ENCODE measurements at regions not wholly inside any gene's neighbourhood (a gene's known extent, or its start where the extent isn't known, plus 50 kb on each side); places are given as distances from the start of the nearest gene placed in this dataset.

- Histone ChIP-seq H3K4me1 (ENCODE audit: control insufficient read depth, insufficient read depth, low read length) (no peaks in the 10 kb centered on the region), H3K9me3 (ENCODE audit: control insufficient read depth, low read length) (no peaks in the 10 kb centered on the region), H3K9ac (ENCODE audit: extremely low read depth, low read length, poor library complexity, severe bottlenecking) (no peak overlapping the region), H3K36me3 (ENCODE audit: control insufficient read depth, insufficient read depth, low read length) (no peaks in the 10 kb centered on the region), H3K27me3 (ENCODE audit: control insufficient read depth, insufficient read depth, low read length, poor library complexity, severe bottlenecking) (peaks cover 100% of the 10 kb centered on the region), H3K4me3 (ENCODE audit: low read length) (peak overlapping the region; percentile 29), H3K27ac (ENCODE audit: low read depth, low read length) (no peak overlapping the region)
- peak; percentile 68 for DNase-seq
- Mint-ChIP-seq H3K4me1 (peaks cover 27% of the 10 kb centered on the region), H3K9me3 (no peaks in the 10 kb centered on the region), H3K27ac (no peak overlapping the region), H3K4me3 (peak overlapping the region; percentile 12), H3K36me3 (ENCODE audit: low read depth) (no peaks in the 10 kb centered on the region), H3K27me3 (ENCODE audit: insufficient read depth) (peaks cover 98% of the 10 kb centered on the region)
- TF ChIP-seq CTCF (conservative IDR thresholded peaks at IDR 0.05) = no peak
- WGBS, 2 experiments (ENCODE audit: insufficient coverage in 1 of 2, insufficient read length in 1 of 2) = 14 to 24% methylated on average over 16 to 20 of the region's 20 CpGs
Measured at GRCh38 chr6:41408576-41408975, 73.2 kb downstream of the NCR2 start.

- no peak for TF ChIP-seq CTCF (conservative IDR thresholded peaks at IDR 0.05)
- peak; percentile 80 for DNase-seq
- H3K9me3 Mint-ChIP-seq = no peaks in the 10 kb centered on the region
- H3K4me1 Mint-ChIP-seq = peaks cover 30% of the 10 kb centered on the region
- H3K36me3 Mint-ChIP-seq (ENCODE audit: low read depth) = no peaks in the 10 kb centered on the region
- 8 to 9% methylated on average over 24 to 29 of the region's 29 CpGs for whole genome bisulfite sequencing, 2 experiments (ENCODE audit: insufficient coverage in 1 of 2, insufficient read length in 1 of 2)
- Histone ChIP-seq H3K9me3 (ENCODE audit: control insufficient read depth, low read length) (no peaks in the 10 kb centered on the region), H3K36me3 (ENCODE audit: control insufficient read depth, insufficient read depth, low read length) (no peaks in the 10 kb centered on the region), H3K9ac (ENCODE audit: extremely low read depth, low read length, poor library complexity, severe bottlenecking) (no peak overlapping the region), H3K27ac (ENCODE audit: low read depth, low read length) (no peak overlapping the region), H3K4me3 (ENCODE audit: low read length) (peak overlapping the region; percentile 29), H3K27me3 (ENCODE audit: control insufficient read depth, insufficient read depth, low read length, poor library complexity, severe bottlenecking) (peaks cover 100% of the 10 kb centered on the region), H3K4me1 (ENCODE audit: control insufficient read depth, insufficient read depth, low read length) (no peaks in the 10 kb centered on the region)
- peak overlapping the region; percentile 12 for H3K4me3 Mint-ChIP-seq
- H3K27ac Mint-ChIP-seq = no peak overlapping the region
- H3K27me3 Mint-ChIP-seq (ENCODE audit: insufficient read depth) = peaks cover 98% of the 10 kb centered on the region
Measured at GRCh38 chr6:41408982-41409381, 73.6 kb downstream of the NCR2 start.

- Histone ChIP-seq H3K36me3 (ENCODE audit: control insufficient read depth, insufficient read depth, low read length) (no peaks in the 10 kb centered on the region), H3K4me3 (ENCODE audit: low read length) (peak overlapping the region; percentile 29), H3K27ac (ENCODE audit: low read depth, low read length) (no peak overlapping the region), H3K9me3 (ENCODE audit: control insufficient read depth, low read length) (no peaks in the 10 kb centered on the region), H3K9ac (ENCODE audit: extremely low read depth, low read length, poor library complexity, severe bottlenecking) (no peak overlapping the region), H3K4me1 (ENCODE audit: control insufficient read depth, insufficient read depth, low read length) (no peaks in the 10 kb centered on the region), H3K27me3 (ENCODE audit: control insufficient read depth, insufficient read depth, low read length, poor library complexity, severe bottlenecking) (peaks cover 100% of the 10 kb centered on the region)
- Mint-ChIP-seq H3K27me3 (ENCODE audit: insufficient read depth) (peaks cover 98% of the 10 kb centered on the region), H3K27ac (no peak overlapping the region), H3K36me3 (ENCODE audit: low read depth) (no peaks in the 10 kb centered on the region), H3K4me3 (peak overlapping the region; percentile 12), H3K9me3 (no peaks in the 10 kb centered on the region), H3K4me1 (peaks cover 34% of the 10 kb centered on the region)
- no peak for TF ChIP-seq CTCF (conservative IDR thresholded peaks at IDR 0.05)
- WGBS, 2 experiments (ENCODE audit: insufficient coverage in 1 of 2, insufficient read length in 1 of 2) = 20 to 41% methylated on average over 1 to 4 of the region's 5 CpGs
- DNase-seq = no peak
Measured at GRCh38 chr6:41409489-41409888, 74.1 kb downstream of the NCR2 start.

Measured in endodermal cell (in vitro differentiated cells).